GM23248 (cell line): ENCODE measurements at regions not wholly inside any gene's neighbourhood (a gene's known extent, or its start where the extent isn't known, plus 50 kb on each side); places are given as distances from the start of the nearest gene placed in this dataset.

ENCODE experiments used
- DNase-seq: peaks from one replicate; pipeline ENCODE4 v3.0.0-alpha.2; 2015
- H2AFZ ChIP-seq: fragments of 200-600 bp; sonication (generic); 2 replicates; pipeline ENCODE4 v1.6.1; 2016; ENCODE audit warnings: antibody characterized with exemption
- H3F3A ChIP-seq: fragments of 200-600 bp; sonication (generic); 2 replicates; pipeline ENCODE4 v1.6.1; 2016; ENCODE audit warnings: mild to moderate bottlenecking, antibody characterized with exemption, mixed run types; ENCODE audit not compliant: insufficient read depth
- H3K27ac ChIP-seq: fragments of 200-600 bp; sonication (generic); 2 replicates; pipeline ENCODE4 v1.5.1; 2016; ENCODE audit warnings: mild to moderate bottlenecking
- H3K27me3 ChIP-seq: fragments of 200-600 bp; sonication (generic); replicated peaks from 2 replicates; pipeline ENCODE4 v1.6.1; 2016; ENCODE audit warnings: mild to moderate bottlenecking; ENCODE audit not compliant: insufficient read depth
- H3K36me3 ChIP-seq: fragments of 200-600 bp; sonication (generic); 2 replicates; pipeline ENCODE4 v1.6.1; 2016; ENCODE audit warnings: low read depth, mild to moderate bottlenecking
- H3K4me1 ChIP-seq: fragments of 200-600 bp; sonication (generic); 2 replicates; pipeline ENCODE4 v1.6.1; 2016; ENCODE audit warnings: mild to moderate bottlenecking; ENCODE audit not compliant: insufficient read depth
- H3K4me2 ChIP-seq: fragments of 200-600 bp; sonication (generic); one replicate; pipeline ENCODE4 v1.6.1; 2016; ENCODE audit warnings: mild to moderate bottlenecking; ENCODE audit not compliant: unreplicated experiment
- H3K4me3 ChIP-seq: fragments of 200-600 bp; sonication (generic); 2 replicates; pipeline ENCODE4 v1.5.1; 2016; ENCODE audit warnings: mild to moderate bottlenecking
- H3K79me2 ChIP-seq: fragments of 200-600 bp; sonication (generic); 2 replicates; pipeline ENCODE4 v1.6.1; 2016; ENCODE audit warnings: mild to moderate bottlenecking; ENCODE audit not compliant: insufficient read depth
- H3K9ac ChIP-seq: fragments of 200-600 bp; sonication (generic); 2 replicates; pipeline ENCODE4 v1.6.1; 2016; ENCODE audit warnings: mild to moderate bottlenecking
- H3K9me2 ChIP-seq: fragments of 200-600 bp; sonication (generic); 2 replicates; pipeline ENCODE4 v1.6.1; 2016; ENCODE audit warnings: mixed run types, mild to moderate bottlenecking, moderate library complexity; ENCODE audit not compliant: insufficient read depth
- H3K9me3 ChIP-seq: fragments of 200-600 bp; sonication (generic); one replicate; pipeline ENCODE4 v1.6.1; 2017; ENCODE audit warnings: low read depth
- H4K20me1 ChIP-seq: fragments of 200-600 bp; sonication (generic); 2 replicates; pipeline ENCODE4 v1.6.0; 2016; ENCODE audit not compliant: insufficient read depth
- EZH2 ChIP-seq: fragments of 200-600 bp; sonication (generic); IDR thresholded peaks from 2 replicates; pipeline ENCODE4 v1.6.1; 2018; ENCODE audit warnings: antibody characterized with exemption, mild to moderate bottlenecking; ENCODE audit not compliant: insufficient read depth, poor library complexity, severe bottlenecking
- EZH2phosphoT487 ChIP-seq: fragments of 200-600 bp; sonication (generic); IDR thresholded peaks from 2 replicates; pipeline ENCODE4 v1.6.1; 2018; ENCODE audit warnings: antibody characterized with exemption, moderate library complexity, mild to moderate bottlenecking, low read depth; ENCODE audit not compliant: insufficient read depth
- WGBS, 2 experiments: methylation state at CpG; one replicate each; pipeline ENCODE4 v1.1.6; 2015 to 2017; ENCODE audit warnings: low lambda C conversion rate in 2 of 2, low coverage in 1 of 2; ENCODE audit errors: missing lambda C conversion rate in 2 of 2; 5-methylcytosine and 5-hydroxymethylcytosine counted together
- in situ Hi-C: fragments of 300-500 bp; cut with MboI; formaldehyde crosslinking; loops from 2 replicates; pipeline ENCODE4 v1.15.0; 2020

- no peaks in the 10 kb centered on the region for H4K20me1 ChIP-seq
- H3K79me2 ChIP-seq, result no peaks in the 10 kb centered on the region
- H3K27me3 ChIP-seq, result no peaks in the 10 kb centered on the region
- no peak overlapping the region for H3K4me2 ChIP-seq
- no peaks in the 10 kb centered on the region for H3K9me2 ChIP-seq
- TF ChIP-seq EZH2 (no peak), EZH2phosphoT487 (no peak)
- DNase-seq, result no peak
- H2AFZ ChIP-seq, result no peak overlapping the region
- no peak overlapping the region for H3K9ac ChIP-seq
- in situ Hi-C loops, result no loop called here
- no peak overlapping the region for H3K27ac ChIP-seq
- H3K36me3 ChIP-seq, result no peaks in the 10 kb centered on the region
- H3K4me3 ChIP-seq, result no peak overlapping the region
- H3K4me1 ChIP-seq, result no peaks in the 10 kb centered on the region
- no peaks in the 10 kb centered on the region for H3F3A ChIP-seq
- no peaks in the 10 kb centered on the region for H3K9me3 ChIP-seq
These were observed 81.7 kb upstream of the CHRDL1 start for GRCh38 chrX:110877326-110877725.

DNA sequence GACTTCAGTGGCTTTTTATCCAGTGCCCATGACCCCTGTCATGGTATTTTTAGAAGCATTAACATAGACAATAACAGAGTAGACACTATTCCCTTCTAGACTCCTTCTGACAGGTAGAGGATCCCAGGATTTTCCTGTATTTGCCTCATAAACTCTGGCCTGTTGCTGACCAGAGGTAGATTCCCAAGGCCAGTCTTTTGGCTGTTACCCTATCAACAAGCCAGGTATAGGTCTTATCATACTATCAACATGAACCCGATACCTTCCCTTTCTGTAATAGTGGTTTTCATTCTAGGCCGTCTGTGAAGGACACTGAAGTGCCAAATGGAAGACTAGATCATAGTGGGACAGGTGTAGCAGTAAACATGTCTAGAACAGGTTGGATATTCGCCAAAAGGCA is 76.2 kb upstream of the CHRDL1 start:
- no peak for TF ChIP-seq EZH2phosphoT487
- no peak for TF ChIP-seq EZH2
- H3K36me3 ChIP-seq, result no peaks in the 10 kb centered on the region
- H3K9ac ChIP-seq, result no peak overlapping the region
- in situ Hi-C loops, result no loop called here
- no peaks in the 10 kb centered on the region for H3K79me2 ChIP-seq
- no peak overlapping the region for H3K27ac ChIP-seq
- 15 to 45% methylated on average over 2 to 3 of the region's 3 CpGs for WGBS, 2 experiments
- H3F3A ChIP-seq, result no peaks in the 10 kb centered on the region
- DNase-seq, result no peak
- H3K9me3 ChIP-seq, result no peaks in the 10 kb centered on the region
- no peaks in the 10 kb centered on the region for H3K27me3 ChIP-seq
- H3K9me2 ChIP-seq, result no peaks in the 10 kb centered on the region
- no peaks in the 10 kb centered on the region for H4K20me1 ChIP-seq
- H2AFZ ChIP-seq, result no peak overlapping the region
- no peak overlapping the region for H3K4me2 ChIP-seq
- no peaks in the 10 kb centered on the region for H3K4me1 ChIP-seq
- no peak overlapping the region for H3K4me3 ChIP-seq

GRCh38 chrX:110866421-110866820 is 70.8 kb upstream of the CHRDL1 start:
- no peak overlapping the region for H3K4me2 ChIP-seq
- no peak overlapping the region for H3K27ac ChIP-seq
- DNase-seq, result no peak
- H4K20me1 ChIP-seq, result no peaks in the 10 kb centered on the region
- no peaks in the 10 kb centered on the region for H3K27me3 ChIP-seq
- TF ChIP-seq EZH2phosphoT487 (no peak), EZH2 (no peak)
- no peak overlapping the region for H3K9ac ChIP-seq
- no peaks in the 10 kb centered on the region for H3K36me3 ChIP-seq
- no peaks in the 10 kb centered on the region for H3K4me1 ChIP-seq
- H3K4me3 ChIP-seq, result no peak overlapping the region
- no peak overlapping the region for H2AFZ ChIP-seq
- H3K79me2 ChIP-seq, result no peaks in the 10 kb centered on the region
- no peaks in the 10 kb centered on the region for H3F3A ChIP-seq
- in situ Hi-C loops, result no loop called here
- H3K9me3 ChIP-seq, result no peaks in the 10 kb centered on the region
- no peaks in the 10 kb centered on the region for H3K9me2 ChIP-seq
- 70% methylated on average over 2 of the region's 2 CpGs for WGBS, 2 experiments

DNA sequence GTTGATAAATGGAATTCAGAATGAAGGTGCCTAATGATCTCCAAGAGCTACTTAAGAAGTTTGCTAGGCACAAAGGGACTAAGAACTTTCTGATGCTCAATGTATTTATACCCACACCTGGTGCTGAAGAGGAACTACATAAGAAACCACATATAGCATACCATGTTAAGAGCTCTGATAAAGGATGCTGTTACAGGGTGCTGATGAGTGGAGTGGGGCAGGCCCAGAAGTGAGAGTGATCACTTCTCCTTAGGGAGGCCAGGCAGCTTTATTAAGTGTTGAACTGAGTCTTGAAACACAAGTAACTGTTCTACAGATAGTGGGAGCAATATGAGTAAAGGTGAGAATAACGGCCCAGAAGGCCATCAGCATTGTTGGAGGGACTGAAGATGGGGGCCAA is 68.3 kb upstream of the CHRDL1 start:
- H3K27me3 ChIP-seq, result no peaks in the 10 kb centered on the region
- in situ Hi-C loops, result no loop called here
- H2AFZ ChIP-seq, result no peak overlapping the region
- DNase-seq, result no peak
- no peaks in the 10 kb centered on the region for H3K36me3 ChIP-seq
- H4K20me1 ChIP-seq, result no peaks in the 10 kb centered on the region
- H3F3A ChIP-seq, result no peaks in the 10 kb centered on the region
- H3K9ac ChIP-seq, result no peak overlapping the region
- H3K9me3 ChIP-seq, result no peaks in the 10 kb centered on the region
- no peak overlapping the region for H3K4me3 ChIP-seq
- H3K27ac ChIP-seq, result no peak overlapping the region
- no peaks in the 10 kb centered on the region for H3K79me2 ChIP-seq
- no peaks in the 10 kb centered on the region for H3K9me2 ChIP-seq
- WGBS, 2 experiments, result 41 to 44% methylated on average over 1 of the region's 1 CpG
- TF ChIP-seq EZH2, result no peak
- TF ChIP-seq EZH2phosphoT487, result no peak
- H3K4me2 ChIP-seq, result no peak overlapping the region
- H3K4me1 ChIP-seq, result no peaks in the 10 kb centered on the region

DNA sequence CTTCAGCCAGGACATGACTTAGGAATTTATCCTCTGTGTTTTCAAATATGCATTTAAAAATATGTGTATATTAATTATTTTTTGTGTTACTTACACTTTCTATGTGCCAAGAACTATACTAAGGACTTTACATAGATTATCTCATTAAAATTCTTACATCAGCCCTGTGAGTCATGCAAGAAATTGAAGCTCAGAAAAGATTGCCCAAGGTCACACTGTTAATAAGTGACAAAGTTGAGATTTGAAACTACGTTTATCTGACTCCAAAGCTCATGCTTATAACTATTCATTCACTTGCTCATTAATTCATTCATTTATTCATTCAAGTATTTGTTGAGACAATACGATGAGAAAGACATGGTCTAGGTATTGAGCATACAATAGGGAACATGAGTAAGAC is 62.9 kb upstream of the CHRDL1 start:
- no peaks in the 10 kb centered on the region for H3K4me1 ChIP-seq
- no peaks in the 10 kb centered on the region for H3F3A ChIP-seq
- DNase-seq, result no peak
- H3K9me3 ChIP-seq, result no peaks in the 10 kb centered on the region
- WGBS, 2 experiments, result 56 to 57% methylated on average over 2 of the region's 2 CpGs
- no peak overlapping the region for H3K27ac ChIP-seq
- H3K4me2 ChIP-seq, result no peak overlapping the region
- H3K36me3 ChIP-seq, result no peaks in the 10 kb centered on the region
- H3K79me2 ChIP-seq, result no peaks in the 10 kb centered on the region
- no peaks in the 10 kb centered on the region for H3K27me3 ChIP-seq
- TF ChIP-seq EZH2phosphoT487 (no peak), EZH2 (no peak)
- no peak overlapping the region for H3K9ac ChIP-seq
- H2AFZ ChIP-seq, result no peak overlapping the region
- in situ Hi-C loops, result loop anchor here (10.0 kb wide), 2 partner anchors 246 to 414 kb away; no protein-coding TSS in a partner anchor
- no peaks in the 10 kb centered on the region for H4K20me1 ChIP-seq
- no peak overlapping the region for H3K4me3 ChIP-seq
- H3K9me2 ChIP-seq, result no peaks in the 10 kb centered on the region
